ENCODE measurements at regions not wholly inside any gene's neighbourhood (a gene's known extent, or its start where the extent isn't known, plus 50 kb on each side); places are given as distances from the start of the nearest gene placed in this dataset.

- Mint-ChIP-seq H3K36me3 (peaks cover 2% of the 10 kb centered on the region), H3K9me3 (peaks cover 5% of the 10 kb centered on the region), H3K4me3 (no peak overlapping the region), H3K27me3 (peaks cover 1% of the 10 kb centered on the region), H3K4me1 (no peaks in the 10 kb centered on the region), H3K27ac (no peak overlapping the region)
- DNase-seq (ENCODE audit: low spot score in 2 of 2) (no peak), ATAC-seq (ENCODE audit: low read depth) (no peak)
These were observed 78.0 kb upstream of the MAD2L1 start for GRCh38 chr4:120144634-120145033.

DNA sequence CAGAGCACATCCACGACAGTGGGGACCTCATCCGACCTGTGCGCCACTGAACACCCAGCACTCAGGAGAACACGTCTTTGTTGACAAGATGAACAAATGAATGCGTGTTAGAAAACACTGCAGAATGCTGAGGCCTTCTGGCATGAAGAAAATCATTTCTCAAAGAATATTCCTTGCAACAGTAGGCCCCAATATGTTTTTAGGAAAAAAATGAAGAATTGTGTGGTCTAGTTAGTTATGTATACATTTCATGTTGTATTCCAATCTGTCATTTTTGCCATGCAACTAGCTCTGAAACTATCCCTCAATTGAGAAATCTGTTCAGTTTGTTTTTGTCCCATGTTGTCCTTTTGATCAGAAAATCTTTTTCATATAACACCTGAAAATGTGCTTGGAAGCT lies 77.4 kb upstream of the MAD2L1 start:
- Mint-ChIP-seq H3K9me3 (peaks cover 5% of the 10 kb centered on the region), H3K4me1 (no peaks in the 10 kb centered on the region), H3K27ac (no peak overlapping the region), H3K4me3 (no peak overlapping the region), H3K27me3 (peaks cover 1% of the 10 kb centered on the region), H3K36me3 (peaks cover 2% of the 10 kb centered on the region)
- DNase-seq (ENCODE audit: low spot score in 2 of 2) (no peak), ATAC-seq (ENCODE audit: low read depth) (no peak)

DNA sequence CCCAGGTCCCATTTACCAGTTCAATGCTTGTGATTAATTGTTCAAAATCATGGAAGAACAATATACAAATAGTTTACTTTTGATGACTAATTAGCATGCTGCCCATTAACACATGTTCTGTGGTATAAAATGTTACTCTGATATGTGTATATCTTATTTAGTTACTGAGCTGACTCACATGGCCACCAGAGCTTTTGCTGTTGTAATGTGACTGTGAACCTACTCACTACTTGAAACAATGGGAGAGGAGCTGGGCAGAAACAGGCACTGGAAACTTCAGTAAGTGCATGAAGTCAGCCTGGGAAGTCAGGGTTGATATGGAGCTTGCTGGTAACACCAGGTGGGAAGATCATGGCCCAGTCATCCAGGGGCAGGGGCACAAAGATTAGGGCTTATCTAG lies 72.7 kb upstream of the MAD2L1 start:
- Mint-ChIP-seq H3K4me3 (no peak overlapping the region), H3K4me1 (no peaks in the 10 kb centered on the region), H3K36me3 (peaks cover 2% of the 10 kb centered on the region), H3K27me3 (peaks cover 1% of the 10 kb centered on the region), H3K27ac (no peak overlapping the region), H3K9me3 (peaks cover 5% of the 10 kb centered on the region)
- no peak for ATAC-seq (ENCODE audit: low read depth)
- DNase-seq (ENCODE audit: low spot score in 2 of 2) = no peak

DNA sequence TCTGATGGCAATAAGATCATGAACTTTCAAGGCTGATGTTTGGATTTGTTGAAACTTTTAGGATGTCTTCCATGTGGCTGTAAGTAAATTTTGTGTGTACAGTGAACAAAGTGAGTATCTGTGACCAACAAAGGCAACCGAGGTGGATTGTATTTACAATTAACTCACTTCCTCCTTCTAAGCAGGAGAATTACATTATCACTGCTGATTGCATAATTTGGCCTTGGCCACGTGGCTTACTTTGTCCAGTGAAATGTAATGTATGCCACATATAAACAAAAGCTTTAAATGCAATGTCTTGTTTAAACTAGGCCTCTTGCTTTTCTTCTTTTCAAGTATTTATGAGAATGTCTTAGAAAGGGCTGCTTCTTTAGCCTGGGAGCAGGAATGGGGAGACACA lies 66.3 kb upstream of the MAD2L1 start:
- Mint-ChIP-seq H3K4me3 (no peak overlapping the region), H3K9me3 (no peaks in the 10 kb centered on the region), H3K27me3 (no peaks in the 10 kb centered on the region)

GRCh38 chr4:120130786-120131185 lies 64.1 kb upstream of the MAD2L1 start:
- no peak overlapping the region for H3K27ac Mint-ChIP-seq
- ATAC-seq (ENCODE audit: low read depth) = no peak
- no peaks in the 10 kb centered on the region for H3K36me3 Mint-ChIP-seq
- no peaks in the 10 kb centered on the region for H3K27me3 Mint-ChIP-seq
- H3K4me3 Mint-ChIP-seq = no peak overlapping the region
- H3K4me1 Mint-ChIP-seq = no peaks in the 10 kb centered on the region
- H3K9me3 Mint-ChIP-seq = peaks cover under 1% of the 10 kb centered on the region
- no peak for DNase-seq (ENCODE audit: low spot score in 2 of 2)

More for the DNA sequence above, 66.3 kb upstream of the MAD2L1 start:
- no peak overlapping the region for H3K27ac Mint-ChIP-seq
- H3K4me1 Mint-ChIP-seq = no peaks in the 10 kb centered on the region
- no peaks in the 10 kb centered on the region for H3K36me3 Mint-ChIP-seq
- no peak for DNase-seq (ENCODE audit: low spot score in 2 of 2)
- no peak for ATAC-seq (ENCODE audit: low read depth)
